HG02642 (cell line): ENCODE measurements at regions not wholly inside any gene's neighbourhood (a gene's known extent, or its start where the extent isn't known, plus 50 kb on each side); places are given as distances from the start of the nearest gene placed in this dataset.
"Not testable (repeated sequence)": the region's sequence is repeated elsewhere in the genome, so short reads cannot be mapped to it uniquely, and the experiment has no call there.

ENCODE experiments used
- ATAC-seq: cut with Tn5 transposase; IDR thresholded peaks from one replicate; pipeline ENCODE4 v1.9.1; 2021; ENCODE audit warnings: mild to moderate bottlenecking; ENCODE audit not compliant: unreplicated experiment, poor library complexity

- no peak for ATAC-seq
Observed at GRCh38 chr13:73174521-73175010, 115.8 kb downstream of the KLF5 start.

- no peak for ATAC-seq
Observed at GRCh38 chr13:73173279-73173811, 114.5 kb downstream of the KLF5 start.

GRCh38 chr13:73171926-73172325 is 113.1 kb downstream of the KLF5 start:
- ATAC-seq, result no peak

GRCh38 chr13:73171271-73171682 is 112.5 kb downstream of the KLF5 start:
- ATAC-seq, result no peak

- ATAC-seq, result no peak
Observed at GRCh38 chr13:73169971-73170370, 111.2 kb downstream of the KLF5 start.

- no peak for ATAC-seq
Observed at GRCh38 chr13:73168953-73169401, 110.2 kb downstream of the KLF5 start.

- ATAC-seq, result no peak
Observed at GRCh38 chr13:73168226-73168952, 109.6 kb downstream of the KLF5 start.

GRCh38 chr13:73167028-73167820 is 108.4 kb downstream of the KLF5 start:
- no peak for ATAC-seq

- ATAC-seq, result no peak
Observed at GRCh38 chr13:73166204-73166603, 107.4 kb downstream of the KLF5 start.

GRCh38 chr13:73162912-73163911 is 104.4 kb downstream of the KLF5 start:
- no peak for ATAC-seq

GRCh38 chr13:73160371-73161031 is 101.7 kb downstream of the KLF5 start:
- not testable (repeated sequence) for ATAC-seq

- no peak for ATAC-seq
Observed at GRCh38 chr13:73158851-73159250, 100.0 kb downstream of the KLF5 start.

GRCh38 chr13:73157031-73157430 is 98.2 kb downstream of the KLF5 start:
- ATAC-seq, result no peak

GRCh38 chr13:73146707-73147106 is 87.9 kb downstream of the KLF5 start:
- no peak for ATAC-seq

- no peak for ATAC-seq
Observed at GRCh38 chr13:73142071-73142470, 83.3 kb downstream of the KLF5 start.

GRCh38 chr13:73141292-73141771 is 82.5 kb downstream of the KLF5 start:
- ATAC-seq, result no peak

GRCh38 chr13:73140801-73141200 is 82.0 kb downstream of the KLF5 start:
- ATAC-seq, result no peak

GRCh38 chr13:73138638-73139491 is 80.1 kb downstream of the KLF5 start:
- no peak for ATAC-seq
